Common myeloid progenitor, CD34-positive (primary cell): ENCODE measurements at regions not wholly inside any gene's neighbourhood (a gene's known extent, or its start where the extent isn't known, plus 50 kb on each side); places are given as distances from the start of the nearest gene placed in this dataset.

Experiments used
- CTCF ChIA-PET: fragments of 350-600 bp; sonication (Branson Sonifier 250); formaldehyde crosslinking; loops from one replicate; lab custom pipeline; 2021; ENCODE audit warnings: antibody characterized with exemption; lab: Charles Lee
- POLR2A ChIA-PET: fragments of 350-600 bp; sonication (Branson Sonifier 250); formaldehyde crosslinking; loops from one replicate; lab custom pipeline; 2021; ENCODE audit warnings: antibody characterized with exemption; lab: Charles Lee
- DNase-seq, 3 donors: peaks; one replicate each; pipeline versions ENCODE4 v3.0.0 to v3.0.0-alpha.2; 2013
- H3K27ac ChIP-seq, 2 experiments: 1 replicate in 1 of 2; 2 replicates in 1 of 2; pipeline ENCODE4 v1.7.0; 2013; ENCODE audit warnings: inconsistent platforms in 2 of 2, low read length in 2 of 2, mild to moderate bottlenecking in 2 of 2, low read depth in 1 of 2, moderate library complexity in 1 of 2; ENCODE audit not compliant: severe bottlenecking in 2 of 2, insufficient read depth in 1 of 2, poor library complexity in 1 of 2
- H3K27me3 ChIP-seq, 5 experiments: replicated peaks in 2 of 5; 1 replicate in 3 of 5; 2 replicates in 2 of 5; pipeline versions ENCODE4 v1.6.1 to v1.7.0; 2013; ENCODE audit warnings: low read length in 4 of 5, mild to moderate bottlenecking in 2 of 5, moderate library complexity in 2 of 5, inconsistent platforms in 1 of 5; ENCODE audit not compliant: insufficient read depth in 5 of 5, control insufficient read depth in 4 of 5
- H3K36me3 ChIP-seq, 4 experiments: 1 replicate in 2 of 4; 2 replicates in 2 of 4; pipeline versions ENCODE4 v1.6.1 to v1.7.0; 2013; ENCODE audit warnings: low read length in 3 of 4, control low read depth in 1 of 4, mild to moderate bottlenecking in 1 of 4; ENCODE audit not compliant: control insufficient read depth in 4 of 4, insufficient read depth in 4 of 4
- H3K4me1 ChIP-seq, 4 experiments: 1 replicate in 3 of 4; 2 replicates in 1 of 4; pipeline versions ENCODE4 v1.6.1 to v1.7.1; 2013; ENCODE audit warnings: low read length in 3 of 4, mild to moderate bottlenecking in 3 of 4, control low read depth in 1 of 4, inconsistent platforms in 1 of 4, moderate library complexity in 1 of 4; ENCODE audit not compliant: control insufficient read depth in 4 of 4, insufficient read depth in 4 of 4; ENCODE audit errors: control extremely low read depth in 1 of 4
- H3K4me3 ChIP-seq, 7 experiments: 1 replicate in 4 of 7; 2 replicates in 3 of 7; pipeline versions ENCODE4 v1.5.1 to v1.7.0; 2013; ENCODE audit warnings: mild to moderate bottlenecking in 7 of 7, low read length in 6 of 7, moderate library complexity in 6 of 7, inconsistent platforms in 2 of 7, low read depth in 2 of 7, control low read depth in 1 of 7; ENCODE audit not compliant: insufficient read depth in 4 of 7, control insufficient read depth in 1 of 7; ENCODE audit errors: extremely low read depth in 1 of 7
- H3K9me3 ChIP-seq, 5 experiments: 1 replicate in 4 of 5; 2 replicates in 1 of 5; pipeline versions ENCODE4 v1.6.1 to v1.7.1; 2013; ENCODE audit warnings: low read length in 4 of 5, mild to moderate bottlenecking in 2 of 5, inconsistent platforms in 1 of 5, low read depth in 1 of 5, moderate library complexity in 1 of 5; ENCODE audit not compliant: control insufficient read depth in 4 of 5, insufficient read depth in 2 of 5; ENCODE audit errors: control extremely low read depth in 1 of 5
- WGBS: methylation state at CpG from one replicate; pipeline ENCODE4 v1.1.5; 2013; ENCODE audit not compliant: insufficient coverage; 5-methylcytosine and 5-hydroxymethylcytosine counted together

GRCh38 chr2:120470041-120470965 lies 124.4 kb downstream of the INHBB start:
- Histone ChIP-seq H3K27me3 (peaks cover 0 to 7% (median 4%) of the 10 kb centered on the region in 5 experiments), H3K27ac (no peak overlapping the region), H3K4me3 (no peak overlapping the region), H3K4me1 (no peaks in the 10 kb centered on the region), H3K36me3 (no peaks in the 10 kb centered on the region), H3K9me3 (peaks cover 0 to 7% (median 0%) of the 10 kb centered on the region in 5 experiments)
- CTCF ChIA-PET, result no interaction called here
- WGBS, result 84% methylated on average over 12 of the region's 14 CpGs
- peak in 1 of 3 donors; percentile 13 for DNase-seq
- POLR2A ChIA-PET, result no interaction called here

- H3K27ac ChIP-seq, result no peak overlapping the region
- POLR2A ChIA-PET, result no interaction called here
Measured at GRCh38 chr2:120471166-120471565, 125.2 kb downstream of the INHBB start.

GRCh38 chr2:120472031-120472430 lies 126.1 kb downstream of the INHBB start:
- H3K9me3 ChIP-seq, result peaks cover 0 to 7% (median 0%) of the 10 kb centered on the region in 5 experiments
- DNase-seq, result no peak
- H3K4me1 ChIP-seq, result no peaks in the 10 kb centered on the region
- no peak overlapping the region for H3K4me3 ChIP-seq
- H3K27ac ChIP-seq, result no peak overlapping the region
- CTCF ChIA-PET, result no interaction called here
- WGBS, result 0% methylated on average over 1 of the region's 2 CpGs
- H3K36me3 ChIP-seq, result no peaks in the 10 kb centered on the region
- H3K27me3 ChIP-seq, result peaks cover 0 to 6% (median 0%) of the 10 kb centered on the region in 5 experiments
- POLR2A ChIA-PET, result no interaction called here

More at GRCh38 chr2:120471166-120471565, 125.2 kb downstream of the INHBB start:
- Histone ChIP-seq H3K36me3 (no peaks in the 10 kb centered on the region), H3K4me1 (no peaks in the 10 kb centered on the region), H3K4me3 (no peak overlapping the region), H3K9me3 (peaks cover 0 to 7% (median 0%) of the 10 kb centered on the region in 5 experiments), H3K27me3 (peaks cover 0 to 8% (median 2%) of the 10 kb centered on the region in 5 experiments)
- WGBS, result 86% methylated on average over 1 of the region's 5 CpGs
- CTCF ChIA-PET, result no interaction called here
- no peak for DNase-seq

- no peak for DNase-seq
- POLR2A ChIA-PET, result no interaction called here
- 94% methylated on average over 7 of the region's 12 CpGs for WGBS
Measured at GRCh38 chr2:120472891-120473309, 127.0 kb downstream of the INHBB start.

GRCh38 chr2:120473522-120474271 lies 127.8 kb downstream of the INHBB start:
- Histone ChIP-seq H3K36me3 (no peaks in the 10 kb centered on the region), H3K9me3 (peaks cover 0 to 7% (median 0%) of the 10 kb centered on the region in 5 experiments), H3K4me1 (no peaks in the 10 kb centered on the region), H3K4me3 (no peak overlapping the region), H3K27me3 (peaks cover 0 to 6% (median 0%) of the 10 kb centered on the region in 5 experiments), H3K27ac (no peak overlapping the region)
- 68% methylated on average over 11 of the region's 16 CpGs for WGBS
- ChIA-PET CTCF (no interaction called here), POLR2A (no interaction called here)
- DNase-seq, result no peak

More at GRCh38 chr2:120472891-120473309, 127.0 kb downstream of the INHBB start:
- Histone ChIP-seq H3K27ac (no peak overlapping the region), H3K27me3 (peaks cover 0 to 6% (median 0%) of the 10 kb centered on the region in 5 experiments), H3K4me3 (no peak overlapping the region), H3K4me1 (no peaks in the 10 kb centered on the region), H3K9me3 (peaks cover 0 to 7% (median 0%) of the 10 kb centered on the region in 5 experiments), H3K36me3 (no peaks in the 10 kb centered on the region)
- CTCF ChIA-PET, result no interaction called here

GRCh38 chr2:120474486-120474885 lies 128.6 kb downstream of the INHBB start:
- peaks cover 0 to 6% (median 0%) of the 10 kb centered on the region in 5 experiments for H3K27me3 ChIP-seq
- WGBS, result 94% methylated on average over 4 of the region's 8 CpGs
- H3K4me3 ChIP-seq, result no peak overlapping the region
- ChIA-PET POLR2A (no interaction called here), CTCF (no interaction called here)
- H3K9me3 ChIP-seq, result peaks cover 0 to 7% (median 0%) of the 10 kb centered on the region in 5 experiments
- DNase-seq, result no peak
- no peaks in the 10 kb centered on the region for H3K4me1 ChIP-seq
- no peak overlapping the region for H3K27ac ChIP-seq
- no peaks in the 10 kb centered on the region for H3K36me3 ChIP-seq
